ENCODE measurements at regions not wholly inside any gene's neighbourhood (a gene's known extent, or its start where the extent isn't known, plus 50 kb on each side); places are given as distances from the start of the nearest gene placed in this dataset.

DNA sequence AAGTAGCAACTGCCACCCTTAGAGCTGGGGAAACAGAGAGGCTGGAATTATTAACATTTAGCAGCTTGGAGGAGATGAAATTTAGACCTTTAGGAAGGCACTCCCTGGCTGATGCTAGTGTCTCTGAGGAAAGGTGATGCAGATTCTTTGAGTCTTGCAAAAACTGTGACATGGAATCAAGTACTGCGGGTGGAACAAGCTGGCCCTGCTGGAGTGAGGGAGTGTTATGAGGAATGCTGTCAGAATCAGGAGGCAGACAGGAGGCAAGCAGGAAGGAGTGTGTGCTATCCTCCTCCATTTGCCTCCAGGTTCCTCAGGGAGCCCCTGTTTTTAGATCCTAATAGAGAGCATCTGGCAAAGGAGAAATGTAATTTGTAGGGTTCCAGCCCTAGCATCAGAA is 391.7 kb upstream of the PITX2 start:
- Histone ChIP-seq H3K27me3 (no peaks in the 10 kb centered on the region), H3K4me3 (no peak overlapping the region), H3K9me3 (no peaks in the 10 kb centered on the region), H3K4me1 (no peaks in the 10 kb centered on the region), H3K27ac (no peak overlapping the region), H3K36me3 (no peaks in the 10 kb centered on the region)
- no peak for DNase-seq (ENCODE audit: low spot score in 2 of 2)
- WGBS, result 82% methylated on average over 1 of the region's 1 CpG
- TF ChIP-seq, protein P1, sequence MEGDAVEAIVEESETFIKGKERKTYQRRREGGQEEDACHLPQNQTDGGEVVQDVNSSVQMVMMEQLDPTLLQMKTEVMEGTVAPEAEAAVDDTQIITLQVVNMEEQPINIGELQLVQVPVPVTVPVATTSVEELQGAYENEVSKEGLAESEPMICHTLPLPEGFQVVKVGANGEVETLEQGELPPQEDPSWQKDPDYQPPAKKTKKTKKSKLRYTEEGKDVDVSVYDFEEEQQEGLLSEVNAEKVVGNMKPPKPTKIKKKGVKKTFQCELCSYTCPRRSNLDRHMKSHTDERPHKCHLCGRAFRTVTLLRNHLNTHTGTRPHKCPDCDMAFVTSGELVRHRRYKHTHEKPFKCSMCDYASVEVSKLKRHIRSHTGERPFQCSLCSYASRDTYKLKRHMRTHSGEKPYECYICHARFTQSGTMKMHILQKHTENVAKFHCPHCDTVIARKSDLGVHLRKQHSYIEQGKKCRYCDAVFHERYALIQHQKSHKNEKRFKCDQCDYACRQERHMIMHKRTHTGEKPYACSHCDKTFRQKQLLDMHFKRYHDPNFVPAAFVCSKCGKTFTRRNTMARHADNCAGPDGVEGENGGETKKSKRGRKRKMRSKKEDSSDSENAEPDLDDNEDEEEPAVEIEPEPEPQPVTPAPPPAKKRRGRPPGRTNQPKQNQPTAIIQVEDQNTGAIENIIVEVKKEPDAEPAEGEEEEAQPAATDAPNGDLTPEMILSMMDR (IDR thresholded peaks at IDR 0.05), result no peak
- no peak for TF ChIP-seq POLR2AphosphoS5 (IDR thresholded peaks at IDR 0.05)
- no peak for TF ChIP-seq POLR2A (IDR thresholded peaks at IDR 0.05)
- TF ChIP-seq EP300 (IDR thresholded peaks at IDR 0.05), result no peak

DNA sequence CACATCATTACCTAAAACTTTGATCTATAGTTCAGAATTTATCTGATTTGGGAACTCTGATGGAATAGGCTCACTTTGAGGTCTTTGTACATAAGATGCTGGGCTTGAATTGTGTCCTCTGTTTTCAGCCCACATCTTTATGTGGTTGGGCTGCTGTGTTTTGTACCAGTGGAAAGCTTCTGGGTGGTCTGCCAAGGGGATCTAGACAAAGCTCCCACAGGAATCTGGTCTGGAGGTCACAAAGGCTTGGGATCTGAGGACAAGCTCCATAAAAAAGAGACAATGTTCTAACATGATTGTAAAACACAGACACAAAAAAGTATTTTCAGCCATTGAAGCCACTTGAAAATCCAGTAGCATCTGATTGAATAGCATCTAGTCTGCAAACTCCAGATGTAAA is 393.5 kb upstream of the PITX2 start:
- no peaks in the 10 kb centered on the region for H3K36me3 ChIP-seq
- H3K4me3 ChIP-seq, result no peak overlapping the region
- DNase-seq (ENCODE audit: low spot score in 2 of 2), result no peak
- no peaks in the 10 kb centered on the region for H3K9me3 ChIP-seq
- no peaks in the 10 kb centered on the region for H3K4me1 ChIP-seq
- TF ChIP-seq EP300 (IDR thresholded peaks at IDR 0.05), result no peak
- TF ChIP-seq, protein P1 (IDR thresholded peaks at IDR 0.05), result no peak
- no peak for TF ChIP-seq POLR2AphosphoS5 (IDR thresholded peaks at IDR 0.05)
- TF ChIP-seq POLR2A (IDR thresholded peaks at IDR 0.05), result no peak
- H3K27me3 ChIP-seq, result no peaks in the 10 kb centered on the region
- H3K27ac ChIP-seq, result no peak overlapping the region

GRCh38 chr4:111018216-111018615 is 395.3 kb upstream of the PITX2 start:
- no peak overlapping the region for H3K4me3 ChIP-seq
- no peaks in the 10 kb centered on the region for H3K4me1 ChIP-seq
- H3K36me3 ChIP-seq, result no peaks in the 10 kb centered on the region
- H3K9me3 ChIP-seq, result no peaks in the 10 kb centered on the region
- no peaks in the 10 kb centered on the region for H3K27me3 ChIP-seq
- no peak for DNase-seq (ENCODE audit: low spot score in 2 of 2)
- no peak overlapping the region for H3K27ac ChIP-seq
- WGBS, result 77% methylated on average over 4 of the region's 4 CpGs
- TF ChIP-seq POLR2AphosphoS5 (IDR thresholded peaks at IDR 0.05) (no peak), POLR2A (IDR thresholded peaks at IDR 0.05) (no peak), EP300 (IDR thresholded peaks at IDR 0.05) (no peak)
- TF ChIP-seq, protein P1 (IDR thresholded peaks at IDR 0.05), result no peak

DNA sequence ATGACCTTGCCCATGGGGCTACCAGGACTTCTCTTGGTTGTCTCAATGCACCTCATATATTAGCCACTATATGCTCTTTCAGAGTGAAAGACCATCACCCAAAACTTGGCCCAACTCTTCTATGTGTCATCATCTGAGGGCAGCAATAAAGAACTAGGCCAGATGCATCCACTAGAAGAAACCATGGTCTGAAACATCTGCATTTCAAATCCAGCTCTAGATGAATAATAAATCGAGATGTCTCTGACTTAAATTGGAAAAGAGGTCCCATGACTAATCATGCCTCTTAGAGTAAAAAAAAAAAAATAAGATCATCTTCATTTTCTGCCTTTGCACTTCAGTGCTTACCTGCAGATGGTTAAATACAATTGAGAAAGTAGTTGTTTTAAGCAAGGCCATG is 397.6 kb upstream of the PITX2 start:
- H3K27me3 ChIP-seq, result no peaks in the 10 kb centered on the region

DNA sequence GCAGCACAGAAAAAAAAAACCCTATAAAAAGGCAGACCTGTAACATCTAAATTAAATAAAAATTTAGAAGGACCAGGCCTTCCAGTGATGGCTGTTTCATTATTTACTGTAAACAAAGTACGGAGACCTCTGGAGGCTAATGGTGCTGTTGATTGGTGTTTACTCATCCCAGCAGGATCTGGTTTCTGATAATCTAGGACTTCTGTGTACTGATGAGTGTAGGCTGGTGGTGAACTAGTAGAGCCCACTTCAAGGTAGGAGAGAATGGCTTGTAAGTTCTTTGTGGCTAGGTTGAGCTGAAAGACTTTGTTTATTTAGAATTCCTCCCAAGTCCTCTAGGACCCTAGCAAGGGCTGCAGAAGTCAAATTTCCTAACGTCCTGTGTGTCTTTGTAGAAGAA is 398.1 kb upstream of the PITX2 start:
- no peak for TF ChIP-seq POLR2AphosphoS5 (IDR thresholded peaks at IDR 0.05)
- no peak for TF ChIP-seq POLR2A (IDR thresholded peaks at IDR 0.05)
- no peaks in the 10 kb centered on the region for H3K4me1 ChIP-seq
- H3K4me3 ChIP-seq, result no peak overlapping the region
- 48% methylated on average over 2 of the region's 2 CpGs for WGBS
- no peaks in the 10 kb centered on the region for H3K27me3 ChIP-seq
- no peaks in the 10 kb centered on the region for H3K36me3 ChIP-seq
- no peaks in the 10 kb centered on the region for H3K9me3 ChIP-seq
- DNase-seq (ENCODE audit: low spot score in 2 of 2), result no peak
- no peak overlapping the region for H3K27ac ChIP-seq

More for the DNA sequence above, 397.6 kb upstream of the PITX2 start:
- DNase-seq (ENCODE audit: low spot score in 2 of 2), result no peak
- H3K9me3 ChIP-seq, result no peaks in the 10 kb centered on the region
- no peak overlapping the region for H3K4me3 ChIP-seq
- no peaks in the 10 kb centered on the region for H3K36me3 ChIP-seq
- WGBS, result 72% methylated on average over 1 of the region's 1 CpG
- H3K4me1 ChIP-seq, result no peaks in the 10 kb centered on the region
- H3K27ac ChIP-seq, result no peak overlapping the region
- TF ChIP-seq EP300 (IDR thresholded peaks at IDR 0.05) (no peak), POLR2AphosphoS5 (IDR thresholded peaks at IDR 0.05) (no peak), POLR2A (IDR thresholded peaks at IDR 0.05) (no peak)
- TF ChIP-seq, protein P1 (IDR thresholded peaks at IDR 0.05), result no peak

GRCh38 chr4:111022758-111023157 is 399.9 kb upstream of the PITX2 start:
- H3K9me3 ChIP-seq, result no peaks in the 10 kb centered on the region
- no peaks in the 10 kb centered on the region for H3K4me1 ChIP-seq
- H3K27me3 ChIP-seq, result no peaks in the 10 kb centered on the region
- WGBS, result 70% methylated on average over 1 of the region's 1 CpG
- no peaks in the 10 kb centered on the region for H3K36me3 ChIP-seq
- no peak overlapping the region for H3K4me3 ChIP-seq
- TF ChIP-seq EP300 (IDR thresholded peaks at IDR 0.05) (no peak), POLR2AphosphoS5 (IDR thresholded peaks at IDR 0.05) (no peak)
- TF ChIP-seq, protein P1 (IDR thresholded peaks at IDR 0.05), result no peak
- DNase-seq (ENCODE audit: low spot score in 2 of 2), result no peak
- no peak overlapping the region for H3K27ac ChIP-seq

Data from suprapubic skin (tissue), 4 donors.